B cell (primary cell): ENCODE measurements at regions not wholly inside any gene's neighbourhood (a gene's known extent, or its start where the extent isn't known, plus 50 kb on each side); places are given as distances from the start of the nearest gene placed in this dataset.

Source experiments
- ATAC-seq: fragments of 200-7000 bp; cut with Tn5 transposase; one replicate; pipeline ENCODE4 v1.10.0; 2021; ENCODE audit warnings: low read depth, mild to moderate bottlenecking, moderate number of reproducible peaks, moderate library complexity
- CTCF ChIA-PET: fragments of 350-600 bp; sonication (Branson Sonifier 250); formaldehyde crosslinking; loops from one replicate; lab custom pipeline; 2021; ENCODE audit warnings: antibody characterized with exemption, inconsistent platforms; lab: Charles Lee
- POLR2A ChIA-PET: fragments of 350-600 bp; sonication (Branson Sonifier 250); formaldehyde crosslinking; loops from one replicate; lab custom pipeline; 2021; ENCODE audit warnings: antibody characterized with exemption; lab: Charles Lee
- DNase-seq: peaks from one replicate; pipeline ENCODE4 v3.0.0; 2013
- H2AFZ ChIP-seq: 2 replicates; pipeline ENCODE4 v1.6.1; 2012; ENCODE audit warnings: mild to moderate bottlenecking, low read depth, low read length; ENCODE audit not compliant: insufficient read depth, poor library complexity, severe bottlenecking
- H3K27ac ChIP-seq, 2 donors: 1 replicate in 1 of 2; 2 replicates in 1 of 2; pipeline ENCODE4 v1.5.1; 2012 to 2013; ENCODE audit warnings: low read length in 2 of 2, mild to moderate bottlenecking in 2 of 2, moderate library complexity in 1 of 2
- H3K27me3 ChIP-seq, 4 experiments: fragments of 200-600 bp in 1 of 4; sonication (generic) in 1 of 4; replicated peaks in 1 of 4; 1 replicate in 2 of 4; 2 replicates in 2 of 4; pipeline versions ENCODE4 v1.6.1 to v1.7.0; 2013 to 2016; ENCODE audit warnings: low read length in 3 of 4, mild to moderate bottlenecking in 2 of 4, mixed read lengths in 1 of 4, moderate library complexity in 1 of 4; ENCODE audit not compliant: insufficient read depth in 4 of 4, control insufficient read depth in 3 of 4; ENCODE audit errors: control extremely low read depth in 1 of 4
- H3K36me3 ChIP-seq, 2 experiments: replicated peaks in 1 of 2; 1 replicate in 1 of 2; 2 replicates in 1 of 2; pipeline versions ENCODE4 v1.6.1 to v1.7.1; 2013; ENCODE audit warnings: low read length in 1 of 2; ENCODE audit not compliant: insufficient read depth in 2 of 2, control insufficient read depth in 1 of 2; ENCODE audit errors: control extremely low read depth in 1 of 2, extremely low read depth in 1 of 2
- H3K4me1 ChIP-seq, 2 donors: fragments of 200-600 bp in 1 of 2; sonication (generic) in 1 of 2; 1 replicate in 1 of 2; 2 replicates in 1 of 2; pipeline versions ENCODE4 v1.5.1 to v1.6.1; 2013 to 2017; ENCODE audit warnings: low read length in 2 of 2; ENCODE audit not compliant: control insufficient read depth in 2 of 2, insufficient read depth in 2 of 2
- H3K4me2 ChIP-seq: replicated peaks from 2 replicates; pipeline ENCODE3; 2012; ENCODE audit warnings: mild to moderate bottlenecking, low read depth, low read length; ENCODE audit not compliant: poor library complexity, severe bottlenecking
- H3K4me3 ChIP-seq, 5 experiments: fragments of 200-600 bp in 1 of 5; sonication (generic) in 1 of 5; 1 replicate in 3 of 5; 2 replicates in 2 of 5; pipeline versions ENCODE4 v1.5.1 to v1.7.0; 2011 to 2016; ENCODE audit warnings: low read length in 4 of 5, mild to moderate bottlenecking in 4 of 5, low read depth in 2 of 5, control low read depth in 1 of 5, moderate library complexity in 1 of 5; ENCODE audit not compliant: insufficient read depth in 1 of 5; ENCODE audit errors: control extremely low read depth in 1 of 5, extremely low read depth in 1 of 5
- H3K79me2 ChIP-seq: fragments of 200-600 bp; sonication (generic); one replicate; pipeline ENCODE4 v1.6.0; 2016; ENCODE audit warnings: low read length; ENCODE audit not compliant: control insufficient read depth, insufficient read depth
- H3K9ac ChIP-seq: fragments of 200-600 bp; sonication (generic); 2 replicates; pipeline ENCODE4 v1.6.1; 2017; ENCODE audit warnings: mild to moderate bottlenecking, low read length, moderate library complexity
- H3K9me3 ChIP-seq, 3 donors: one replicate each; pipeline versions ENCODE4 v1.6.1 to v1.7.1; 2013; ENCODE audit warnings: low read length in 2 of 3; ENCODE audit not compliant: control insufficient read depth in 2 of 3, insufficient read depth in 1 of 3; ENCODE audit errors: control extremely low read depth in 1 of 3
- H4K20me1 ChIP-seq: 2 replicates; pipeline ENCODE4 v1.6.0; 2012; ENCODE audit warnings: mild to moderate bottlenecking, low read length; ENCODE audit not compliant: insufficient read depth, control insufficient read depth, poor library complexity, severe bottlenecking
- H3K27ac Mint-ChIP-seq: one replicate; pipeline ENCODE4 v1.8.0; 2021; ENCODE audit warnings: mixed read lengths
- H3K27me3 Mint-ChIP-seq: one replicate; pipeline ENCODE4 v1.8.0; 2021; ENCODE audit warnings: mixed read lengths
- H3K4me1 Mint-ChIP-seq: one replicate; pipeline ENCODE4 v1.8.0; 2021; ENCODE audit warnings: mixed read lengths
- H3K4me3 Mint-ChIP-seq: one replicate; pipeline ENCODE4 v1.8.0; 2021; ENCODE audit warnings: mixed read lengths
- H3K9me3 Mint-ChIP-seq: one replicate; pipeline ENCODE4 v1.8.0; 2022; ENCODE audit warnings: mixed read lengths; ENCODE audit not compliant: insufficient read depth
- EZH2 ChIP-seq: IDR thresholded peaks from 2 replicates; pipeline ENCODE4 v1.6.1; 2012; ENCODE audit warnings: borderline replicate concordance, low read depth, mild to moderate bottlenecking, moderate library complexity, low read length; ENCODE audit not compliant: insufficient read depth, poor library complexity, severe bottlenecking
- WGBS: methylation state at CpG from one replicate; pipeline ENCODE4 v1.1.5; 2013; ENCODE audit warnings: missing lambda C conversion rate; ENCODE audit not compliant: insufficient coverage; 5-methylcytosine and 5-hydroxymethylcytosine counted together
- intact Hi-C: fragments of 100-400 bp; cut with micrococcal nuclease; formaldehyde crosslinking; loops from one replicate; pipeline ENCODE4 v1.10.0; 2022
- TF ChIP-seq, protein P1 (sequence below): fragments of 200-600 bp; IDR thresholded peaks from one replicate; pipeline ENCODE4 v1.8.0; 2022; ENCODE audit warnings: antibody characterized with exemption, mild to moderate bottlenecking

- H3K27me3 ChIP-seq, result peaks cover 0 to 5% (median 0%) of the 10 kb centered on the region in 4 experiments
- no peak overlapping the region for H3K4me3 Mint-ChIP-seq
- H3K27ac Mint-ChIP-seq, result no peak overlapping the region
- H3K4me3 ChIP-seq, result no peak overlapping the region
- no peaks in the 10 kb centered on the region for H3K9me3 ChIP-seq
- no peaks in the 10 kb centered on the region for H3K79me2 ChIP-seq
- no peak overlapping the region for H3K9ac ChIP-seq
- ATAC-seq, result no peak
- no peaks in the 10 kb centered on the region for H3K4me1 Mint-ChIP-seq
- H3K4me1 ChIP-seq, result no peaks in the 10 kb centered on the region
- no peak overlapping the region for H2AFZ ChIP-seq
- no peak overlapping the region for H3K4me2 ChIP-seq
- intact Hi-C loops, result no loop called here
- H3K27ac ChIP-seq, result no peak overlapping the region
- whole genome bisulfite sequencing, result no CpG with 5 or more reads among the region's 1 CpG
- H4K20me1 ChIP-seq, result no peaks in the 10 kb centered on the region
- H3K9me3 Mint-ChIP-seq, result no peaks in the 10 kb centered on the region
- ChIA-PET POLR2A (no interaction called here), CTCF (no interaction called here)
- DNase-seq, result no peak
- no peaks in the 10 kb centered on the region for H3K36me3 ChIP-seq
- TF ChIP-seq, protein P1, sequence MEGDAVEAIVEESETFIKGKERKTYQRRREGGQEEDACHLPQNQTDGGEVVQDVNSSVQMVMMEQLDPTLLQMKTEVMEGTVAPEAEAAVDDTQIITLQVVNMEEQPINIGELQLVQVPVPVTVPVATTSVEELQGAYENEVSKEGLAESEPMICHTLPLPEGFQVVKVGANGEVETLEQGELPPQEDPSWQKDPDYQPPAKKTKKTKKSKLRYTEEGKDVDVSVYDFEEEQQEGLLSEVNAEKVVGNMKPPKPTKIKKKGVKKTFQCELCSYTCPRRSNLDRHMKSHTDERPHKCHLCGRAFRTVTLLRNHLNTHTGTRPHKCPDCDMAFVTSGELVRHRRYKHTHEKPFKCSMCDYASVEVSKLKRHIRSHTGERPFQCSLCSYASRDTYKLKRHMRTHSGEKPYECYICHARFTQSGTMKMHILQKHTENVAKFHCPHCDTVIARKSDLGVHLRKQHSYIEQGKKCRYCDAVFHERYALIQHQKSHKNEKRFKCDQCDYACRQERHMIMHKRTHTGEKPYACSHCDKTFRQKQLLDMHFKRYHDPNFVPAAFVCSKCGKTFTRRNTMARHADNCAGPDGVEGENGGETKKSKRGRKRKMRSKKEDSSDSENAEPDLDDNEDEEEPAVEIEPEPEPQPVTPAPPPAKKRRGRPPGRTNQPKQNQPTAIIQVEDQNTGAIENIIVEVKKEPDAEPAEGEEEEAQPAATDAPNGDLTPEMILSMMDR, result no peak
- no peak for TF ChIP-seq EZH2
- peaks cover 20% of the 10 kb centered on the region for H3K27me3 Mint-ChIP-seq
Measured at GRCh38 chr3:107220538-107220937, 156.7 kb upstream of the CCDC54 start.

- Histone ChIP-seq H3K4me2 (no peak overlapping the region), H3K9ac (no peak overlapping the region), H3K79me2 (no peaks in the 10 kb centered on the region), H3K4me3 (no peak overlapping the region), H3K27ac (no peak overlapping the region), H3K9me3 (no peaks in the 10 kb centered on the region), H2AFZ (no peak overlapping the region), H4K20me1 (no peaks in the 10 kb centered on the region), H3K36me3 (no peaks in the 10 kb centered on the region), H3K4me1 (no peaks in the 10 kb centered on the region), H3K27me3 (peaks cover 0 to 5% (median 0%) of the 10 kb centered on the region in 4 experiments)
- Mint-ChIP-seq H3K4me3 (no peak overlapping the region), H3K9me3 (no peaks in the 10 kb centered on the region), H3K27me3 (peaks cover 22% of the 10 kb centered on the region), H3K4me1 (no peaks in the 10 kb centered on the region), H3K27ac (no peak overlapping the region)
- intact Hi-C loops, result no loop called here
- TF ChIP-seq, protein P1, result no peak
- no peak for TF ChIP-seq EZH2
- DNase-seq (no peak), ATAC-seq (no peak)
- POLR2A ChIA-PET, result no interaction called here
- CTCF ChIA-PET, result no interaction called here
- WGBS, result 100% methylated on average over 2 of the region's 2 CpGs
Measured at GRCh38 chr3:107221856-107222255, 155.4 kb upstream of the CCDC54 start.
